ENCODE measurements at regions not wholly inside any gene's neighbourhood (a gene's known extent, or its start where the extent isn't known, plus 50 kb on each side); places are given as distances from the start of the nearest gene placed in this dataset.

GRCh38 chr6:8672882-8673281 lies 237.5 kb upstream of the SLC35B3 start:
- Histone ChIP-seq H2BK5ac (ENCODE audit: low read depth, low read length, poor library complexity, severe bottlenecking) (no peak overlapping the region), H4K5ac (ENCODE audit: low read depth, low read length) (no peak overlapping the region), H3K4me3 (ENCODE audit: insufficient read depth, low read depth, low read length) (no peak overlapping the region), H2BK120ac (ENCODE audit: low read depth, low read length) (no peak overlapping the region), H3K36me3 (ENCODE audit: control insufficient read depth, insufficient read depth, low read length) (no peaks in the 10 kb centered on the region), H3K56ac (ENCODE audit: extremely low read depth, insufficient read depth, low read length) (no peak overlapping the region), H2AK9ac (replicated peaks; ENCODE audit: low read depth, low read length, poor library complexity) (no peak overlapping the region), H3K9me3 (ENCODE audit: control insufficient read depth, insufficient read depth, low read length) (peaks cover 14% of the 10 kb centered on the region), H4K91ac (ENCODE audit: insufficient read depth, low read depth, low read length) (no peak overlapping the region), H3K79me1 (ENCODE audit: low read depth in 1 of 2, low read length in 2 of 2) (no peaks in the 10 kb centered on the region), H4K8ac (ENCODE audit: low read depth in 2 of 2, low read length in 2 of 2) (no peak overlapping the region), H3K14ac (replicated peaks; ENCODE audit: low read depth, low read length) (no peak overlapping the region), H3K4me2 (ENCODE audit: low read depth, low read length) (no peak overlapping the region), H2AFZ (replicated peaks; ENCODE audit: low read length, poor library complexity) (no peak overlapping the region), H3K9me1 (ENCODE audit: insufficient read depth, low read length) (no peaks in the 10 kb centered on the region), H2BK20ac (ENCODE audit: low read depth, low read length) (no peak overlapping the region), H2BK15ac (ENCODE audit: low read depth, low read length) (no peak overlapping the region), H3K9ac (ENCODE audit: low read depth, low read length) (no peak overlapping the region), H4K20me1 (ENCODE audit: insufficient read depth, low read length) (no peaks in the 10 kb centered on the region), H3K27ac (ENCODE audit: insufficient read depth, low read length) (no peak overlapping the region), H3K23ac (ENCODE audit: low read depth, low read length) (no peak overlapping the region), H3K27me3 (ENCODE audit: control insufficient read depth, insufficient read depth, low read length) (no peaks in the 10 kb centered on the region), H2AK5ac (ENCODE audit: low read depth, low read length) (no peak overlapping the region), H3K18ac (ENCODE audit: low read depth, low read length) (no peak overlapping the region), H3K4me1 (ENCODE audit: control insufficient read depth, insufficient read depth, low read length) (no peaks in the 10 kb centered on the region), H3K4ac (ENCODE audit: low read depth, low read length) (no peak overlapping the region)
- intact Hi-C loops (cut with micrococcal nuclease) (no loop called here), in situ Hi-C loops (cut with MboI; ENCODE audit: low sequenced_read_pairs) (no loop called here), dilution Hi-C loops (cut with HindIII; ENCODE audit: low sequenced_read_pairs, unreplicated experiment) (no loop called here)
- no TSS peak for BruUV-seq (replicated peaks)
- TF ChIP-seq FOS (IDR thresholded peaks at IDR 0.05; ENCODE audit: low read depth, low read length) (no peak), MAZ (IDR thresholded peaks at IDR 0.05; ENCODE audit: borderline replicate concordance, low read depth, low read length) (no peak), CHD1 (IDR thresholded peaks at IDR 0.05; ENCODE audit: low read depth, low read length) (no peak)
- POLR2A ChIA-PET (ENCODE audit: unreplicated experiment): no interaction called here
- WGBS, 2 experiments (ENCODE audit: extremely low coverage in 2 of 2, insufficient read length in 1 of 2): no CpG with 5 or more reads among the region's 3 CpGs
- DNase-seq (no peak), ATAC-seq (ENCODE audit: low read depth) (no peak)
- CTCF ChIA-PET: no interaction called here
